K562 (cell line): ENCODE measurements at regions not wholly inside any gene's neighbourhood (a gene's known extent, or its start where the extent isn't known, plus 50 kb on each side); places are given as distances from the start of the nearest gene placed in this dataset.

Source experiments
- TF ChIP-seq, protein P1 (sequence below): fragments of 200-600 bp; sonication (generic); IDR thresholded peaks from one replicate; pipeline ENCODE4 v1.6.1; 2012; ENCODE audit warnings: mild to moderate bottlenecking, low read depth, low read length, inconsistent platforms

DNA sequence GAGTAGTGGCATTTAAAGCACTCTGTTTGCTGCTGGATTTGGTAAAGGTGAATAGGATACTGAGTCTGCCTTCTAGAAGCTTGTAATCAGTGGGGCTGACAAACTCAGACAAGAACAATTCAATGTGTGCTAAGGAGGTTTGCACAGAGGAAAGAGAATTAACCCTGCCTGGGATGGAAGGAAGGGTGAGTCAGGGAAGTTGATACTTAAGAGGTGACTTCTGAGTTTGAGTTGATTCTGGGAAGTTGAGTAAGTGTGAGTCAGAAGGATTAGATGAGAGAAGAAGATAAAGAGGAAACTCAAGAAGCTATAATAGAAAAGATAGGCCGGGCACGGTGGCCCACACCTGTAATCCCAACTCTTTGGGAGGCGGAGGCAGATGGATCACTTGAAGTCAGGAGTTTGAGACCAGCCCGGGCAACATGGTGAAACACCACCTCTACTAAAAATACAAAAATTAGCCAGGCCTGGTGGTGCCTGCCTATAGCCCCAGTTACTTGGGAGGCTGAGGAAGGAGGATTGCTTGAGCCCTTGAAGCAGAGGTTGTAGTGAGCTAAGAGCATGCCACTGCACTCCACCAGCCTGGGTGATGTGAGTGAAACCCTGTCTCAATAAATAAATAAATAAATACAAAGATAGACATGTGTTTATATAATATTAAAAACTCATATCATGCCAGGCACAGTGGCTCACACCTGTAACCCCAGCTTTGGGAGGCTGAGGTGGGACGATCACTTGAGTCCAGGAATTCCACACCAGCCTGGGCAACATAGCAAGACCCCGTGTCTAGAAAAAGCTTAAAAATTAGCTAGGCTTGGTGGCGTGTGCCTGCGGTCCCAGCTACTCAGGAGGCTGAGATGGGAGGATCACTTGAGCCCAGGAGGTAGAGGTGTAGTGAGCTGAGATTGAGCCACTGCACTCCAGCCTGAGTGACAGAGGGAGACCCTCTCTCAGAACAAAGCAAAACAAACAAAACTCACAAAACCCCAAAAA, 126.8 kb upstream of the CPM start (continued):
- TF ChIP-seq, protein P1, sequence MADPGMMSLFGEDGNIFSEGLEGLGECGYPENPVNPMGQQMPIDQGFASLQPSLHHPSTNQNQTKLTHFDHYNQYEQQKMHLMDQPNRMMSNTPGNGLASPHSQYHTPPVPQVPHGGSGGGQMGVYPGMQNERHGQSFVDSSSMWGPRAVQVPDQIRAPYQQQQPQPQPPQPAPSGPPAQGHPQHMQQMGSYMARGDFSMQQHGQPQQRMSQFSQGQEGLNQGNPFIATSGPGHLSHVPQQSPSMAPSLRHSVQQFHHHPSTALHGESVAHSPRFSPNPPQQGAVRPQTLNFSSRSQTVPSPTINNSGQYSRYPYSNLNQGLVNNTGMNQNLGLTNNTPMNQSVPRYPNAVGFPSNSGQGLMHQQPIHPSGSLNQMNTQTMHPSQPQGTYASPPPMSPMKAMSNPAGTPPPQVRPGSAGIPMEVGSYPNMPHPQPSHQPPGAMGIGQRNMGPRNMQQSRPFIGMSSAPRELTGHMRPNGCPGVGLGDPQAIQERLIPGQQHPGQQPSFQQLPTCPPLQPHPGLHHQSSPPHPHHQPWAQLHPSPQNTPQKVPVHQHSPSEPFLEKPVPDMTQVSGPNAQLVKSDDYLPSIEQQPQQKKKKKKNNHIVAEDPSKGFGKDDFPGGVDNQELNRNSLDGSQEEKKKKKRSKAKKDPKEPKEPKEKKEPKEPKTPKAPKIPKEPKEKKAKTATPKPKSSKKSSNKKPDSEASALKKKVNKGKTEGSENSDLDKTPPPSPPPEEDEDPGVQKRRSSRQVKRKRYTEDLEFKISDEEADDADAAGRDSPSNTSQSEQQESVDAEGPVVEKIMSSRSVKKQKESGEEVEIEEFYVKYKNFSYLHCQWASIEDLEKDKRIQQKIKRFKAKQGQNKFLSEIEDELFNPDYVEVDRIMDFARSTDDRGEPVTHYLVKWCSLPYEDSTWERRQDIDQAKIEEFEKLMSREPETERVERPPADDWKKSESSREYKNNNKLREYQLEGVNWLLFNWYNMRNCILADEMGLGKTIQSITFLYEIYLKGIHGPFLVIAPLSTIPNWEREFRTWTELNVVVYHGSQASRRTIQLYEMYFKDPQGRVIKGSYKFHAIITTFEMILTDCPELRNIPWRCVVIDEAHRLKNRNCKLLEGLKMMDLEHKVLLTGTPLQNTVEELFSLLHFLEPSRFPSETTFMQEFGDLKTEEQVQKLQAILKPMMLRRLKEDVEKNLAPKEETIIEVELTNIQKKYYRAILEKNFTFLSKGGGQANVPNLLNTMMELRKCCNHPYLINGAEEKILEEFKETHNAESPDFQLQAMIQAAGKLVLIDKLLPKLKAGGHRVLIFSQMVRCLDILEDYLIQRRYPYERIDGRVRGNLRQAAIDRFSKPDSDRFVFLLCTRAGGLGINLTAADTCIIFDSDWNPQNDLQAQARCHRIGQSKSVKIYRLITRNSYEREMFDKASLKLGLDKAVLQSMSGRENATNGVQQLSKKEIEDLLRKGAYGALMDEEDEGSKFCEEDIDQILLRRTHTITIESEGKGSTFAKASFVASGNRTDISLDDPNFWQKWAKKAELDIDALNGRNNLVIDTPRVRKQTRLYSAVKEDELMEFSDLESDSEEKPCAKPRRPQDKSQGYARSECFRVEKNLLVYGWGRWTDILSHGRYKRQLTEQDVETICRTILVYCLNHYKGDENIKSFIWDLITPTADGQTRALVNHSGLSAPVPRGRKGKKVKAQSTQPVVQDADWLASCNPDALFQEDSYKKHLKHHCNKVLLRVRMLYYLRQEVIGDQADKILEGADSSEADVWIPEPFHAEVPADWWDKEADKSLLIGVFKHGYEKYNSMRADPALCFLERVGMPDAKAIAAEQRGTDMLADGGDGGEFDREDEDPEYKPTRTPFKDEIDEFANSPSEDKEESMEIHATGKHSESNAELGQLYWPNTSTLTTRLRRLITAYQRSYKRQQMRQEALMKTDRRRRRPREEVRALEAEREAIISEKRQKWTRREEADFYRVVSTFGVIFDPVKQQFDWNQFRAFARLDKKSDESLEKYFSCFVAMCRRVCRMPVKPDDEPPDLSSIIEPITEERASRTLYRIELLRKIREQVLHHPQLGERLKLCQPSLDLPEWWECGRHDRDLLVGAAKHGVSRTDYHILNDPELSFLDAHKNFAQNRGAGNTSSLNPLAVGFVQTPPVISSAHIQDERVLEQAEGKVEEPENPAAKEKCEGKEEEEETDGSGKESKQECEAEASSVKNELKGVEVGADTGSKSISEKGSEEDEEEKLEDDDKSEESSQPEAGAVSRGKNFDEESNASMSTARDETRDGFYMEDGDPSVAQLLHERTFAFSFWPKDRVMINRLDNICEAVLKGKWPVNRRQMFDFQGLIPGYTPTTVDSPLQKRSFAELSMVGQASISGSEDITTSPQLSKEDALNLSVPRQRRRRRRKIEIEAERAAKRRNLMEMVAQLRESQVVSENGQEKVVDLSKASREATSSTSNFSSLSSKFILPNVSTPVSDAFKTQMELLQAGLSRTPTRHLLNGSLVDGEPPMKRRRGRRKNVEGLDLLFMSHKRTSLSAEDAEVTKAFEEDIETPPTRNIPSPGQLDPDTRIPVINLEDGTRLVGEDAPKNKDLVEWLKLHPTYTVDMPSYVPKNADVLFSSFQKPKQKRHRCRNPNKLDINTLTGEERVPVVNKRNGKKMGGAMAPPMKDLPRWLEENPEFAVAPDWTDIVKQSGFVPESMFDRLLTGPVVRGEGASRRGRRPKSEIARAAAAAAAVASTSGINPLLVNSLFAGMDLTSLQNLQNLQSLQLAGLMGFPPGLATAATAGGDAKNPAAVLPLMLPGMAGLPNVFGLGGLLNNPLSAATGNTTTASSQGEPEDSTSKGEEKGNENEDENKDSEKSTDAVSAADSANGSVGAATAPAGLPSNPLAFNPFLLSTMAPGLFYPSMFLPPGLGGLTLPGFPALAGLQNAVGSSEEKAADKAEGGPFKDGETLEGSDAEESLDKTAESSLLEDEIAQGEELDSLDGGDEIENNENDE, result no peak
